ENCODE measurements at regions not wholly inside any gene's neighbourhood (a gene's known extent, or its start where the extent isn't known, plus 50 kb on each side); places are given as distances from the start of the nearest gene placed in this dataset.

- Histone ChIP-seq H3K27me3 (ENCODE audit: control insufficient read depth, insufficient read depth, low read length) (no peaks in the 10 kb centered on the region), H3K36me3 (ENCODE audit: control insufficient read depth, low read depth, low read length) (no peaks in the 10 kb centered on the region), H3K27ac (ENCODE audit: low read length) (no peak overlapping the region), H3K4me3 (ENCODE audit: low read length) (no peak overlapping the region), H3K9ac (ENCODE audit: low read length) (no peak overlapping the region), H3K9me3 (ENCODE audit: control insufficient read depth, low read depth, low read length) (no peaks in the 10 kb centered on the region), H3K4me1 (ENCODE audit: control insufficient read depth, low read depth, low read length) (no peaks in the 10 kb centered on the region)
Observed at GRCh38 chr5:3925935-3926334, 330.3 kb downstream of the IRX1 start.

- Histone ChIP-seq H3K9ac (ENCODE audit: low read length) (no peak overlapping the region), H3K4me1 (ENCODE audit: control insufficient read depth, low read depth, low read length) (no peaks in the 10 kb centered on the region), H3K36me3 (ENCODE audit: control insufficient read depth, low read depth, low read length) (no peaks in the 10 kb centered on the region), H3K27me3 (ENCODE audit: control insufficient read depth, insufficient read depth, low read length) (no peaks in the 10 kb centered on the region), H3K4me3 (ENCODE audit: low read length) (no peak overlapping the region), H3K9me3 (ENCODE audit: control insufficient read depth, low read depth, low read length) (no peaks in the 10 kb centered on the region), H3K27ac (ENCODE audit: low read length) (no peak overlapping the region)
Observed at GRCh38 chr5:3929799-3930198, 334.2 kb downstream of the IRX1 start.

- Histone ChIP-seq H3K36me3 (ENCODE audit: control insufficient read depth, low read depth, low read length) (no peaks in the 10 kb centered on the region), H3K27me3 (ENCODE audit: control insufficient read depth, insufficient read depth, low read length) (no peaks in the 10 kb centered on the region), H3K4me1 (ENCODE audit: control insufficient read depth, low read depth, low read length) (no peaks in the 10 kb centered on the region), H3K4me3 (ENCODE audit: low read length) (no peak overlapping the region), H3K9ac (ENCODE audit: low read length) (no peak overlapping the region), H3K27ac (ENCODE audit: low read length) (no peak overlapping the region), H3K9me3 (ENCODE audit: control insufficient read depth, low read depth, low read length) (no peaks in the 10 kb centered on the region)
Observed at GRCh38 chr5:3931976-3932375, 336.3 kb downstream of the IRX1 start.

- H3K27me3 ChIP-seq (ENCODE audit: control insufficient read depth, insufficient read depth, low read length) = no peaks in the 10 kb centered on the region
Observed at GRCh38 chr5:3933536-3933935, 337.9 kb downstream of the IRX1 start.

GRCh38 chr5:3933966-3934365 is 338.3 kb downstream of the IRX1 start:
- Histone ChIP-seq H3K4me1 (ENCODE audit: control insufficient read depth, low read depth, low read length) (no peaks in the 10 kb centered on the region), H3K4me3 (ENCODE audit: low read length) (no peak overlapping the region)

More at GRCh38 chr5:3933536-3933935, 337.9 kb downstream of the IRX1 start:
- no peaks in the 10 kb centered on the region for H3K9me3 ChIP-seq (ENCODE audit: control insufficient read depth, low read depth, low read length)
- H3K27ac ChIP-seq (ENCODE audit: low read length) = no peak overlapping the region
- H3K9ac ChIP-seq (ENCODE audit: low read length) = no peak overlapping the region
- H3K4me3 ChIP-seq (ENCODE audit: low read length) = no peak overlapping the region
- H3K4me1 ChIP-seq (ENCODE audit: control insufficient read depth, low read depth, low read length) = no peaks in the 10 kb centered on the region
- H3K36me3 ChIP-seq (ENCODE audit: control insufficient read depth, low read depth, low read length) = no peaks in the 10 kb centered on the region

GRCh38 chr5:3943859-3944258 is 348.2 kb downstream of the IRX1 start:
- H3K27me3 ChIP-seq (ENCODE audit: control insufficient read depth, insufficient read depth, low read length) = no peaks in the 10 kb centered on the region
- no peak overlapping the region for H3K9ac ChIP-seq (ENCODE audit: low read length)
- no peaks in the 10 kb centered on the region for H3K9me3 ChIP-seq (ENCODE audit: control insufficient read depth, low read depth, low read length)
- H3K36me3 ChIP-seq (ENCODE audit: control insufficient read depth, low read depth, low read length) = no peaks in the 10 kb centered on the region
- no peak overlapping the region for H3K4me3 ChIP-seq (ENCODE audit: low read length)
- no peak overlapping the region for H3K27ac ChIP-seq (ENCODE audit: low read length)
- no peaks in the 10 kb centered on the region for H3K4me1 ChIP-seq (ENCODE audit: control insufficient read depth, low read depth, low read length)

More at GRCh38 chr5:3933966-3934365, 338.3 kb downstream of the IRX1 start:
- Histone ChIP-seq H3K9me3 (ENCODE audit: control insufficient read depth, low read depth, low read length) (no peaks in the 10 kb centered on the region), H3K27me3 (ENCODE audit: control insufficient read depth, insufficient read depth, low read length) (no peaks in the 10 kb centered on the region), H3K36me3 (ENCODE audit: control insufficient read depth, low read depth, low read length) (no peaks in the 10 kb centered on the region), H3K9ac (ENCODE audit: low read length) (no peak overlapping the region), H3K27ac (ENCODE audit: low read length) (no peak overlapping the region)

GRCh38 chr5:3944930-3945329 is 349.3 kb downstream of the IRX1 start:
- no peak overlapping the region for H3K9ac ChIP-seq (ENCODE audit: low read length)
- H3K27me3 ChIP-seq (ENCODE audit: control insufficient read depth, insufficient read depth, low read length) = no peaks in the 10 kb centered on the region
- H3K4me3 ChIP-seq (ENCODE audit: low read length) = no peak overlapping the region
- no peaks in the 10 kb centered on the region for H3K36me3 ChIP-seq (ENCODE audit: control insufficient read depth, low read depth, low read length)
- no peaks in the 10 kb centered on the region for H3K4me1 ChIP-seq (ENCODE audit: control insufficient read depth, low read depth, low read length)
- H3K27ac ChIP-seq (ENCODE audit: low read length) = no peak overlapping the region
- H3K9me3 ChIP-seq (ENCODE audit: control insufficient read depth, low read depth, low read length) = no peaks in the 10 kb centered on the region

- Histone ChIP-seq H3K4me3 (ENCODE audit: low read length) (no peak overlapping the region), H3K27me3 (ENCODE audit: control insufficient read depth, insufficient read depth, low read length) (no peaks in the 10 kb centered on the region), H3K27ac (ENCODE audit: low read length) (no peak overlapping the region), H3K4me1 (ENCODE audit: control insufficient read depth, low read depth, low read length) (no peaks in the 10 kb centered on the region), H3K36me3 (ENCODE audit: control insufficient read depth, low read depth, low read length) (no peaks in the 10 kb centered on the region), H3K9ac (ENCODE audit: low read length) (no peak overlapping the region), H3K9me3 (ENCODE audit: control insufficient read depth, low read depth, low read length) (no peaks in the 10 kb centered on the region)
Observed at GRCh38 chr5:3948838-3949237, 353.2 kb downstream of the IRX1 start.

GRCh38 chr5:3954199-3954598 is 358.6 kb downstream of the IRX1 start:
- no peak overlapping the region for H3K27ac ChIP-seq (ENCODE audit: low read length)
- no peaks in the 10 kb centered on the region for H3K36me3 ChIP-seq (ENCODE audit: control insufficient read depth, low read depth, low read length)
- no peaks in the 10 kb centered on the region for H3K27me3 ChIP-seq (ENCODE audit: control insufficient read depth, insufficient read depth, low read length)
- no peaks in the 10 kb centered on the region for H3K9me3 ChIP-seq (ENCODE audit: control insufficient read depth, low read depth, low read length)
- H3K9ac ChIP-seq (ENCODE audit: low read length) = no peak overlapping the region
- H3K4me1 ChIP-seq (ENCODE audit: control insufficient read depth, low read depth, low read length) = no peaks in the 10 kb centered on the region
- no peak overlapping the region for H3K4me3 ChIP-seq (ENCODE audit: low read length)

GRCh38 chr5:3954633-3955032 is 359.0 kb downstream of the IRX1 start:
- no peaks in the 10 kb centered on the region for H3K36me3 ChIP-seq (ENCODE audit: control insufficient read depth, low read depth, low read length)
- no peak overlapping the region for H3K9ac ChIP-seq (ENCODE audit: low read length)
- H3K4me3 ChIP-seq (ENCODE audit: low read length) = no peak overlapping the region
- H3K9me3 ChIP-seq (ENCODE audit: control insufficient read depth, low read depth, low read length) = no peaks in the 10 kb centered on the region
- no peaks in the 10 kb centered on the region for H3K4me1 ChIP-seq (ENCODE audit: control insufficient read depth, low read depth, low read length)
- no peak overlapping the region for H3K27ac ChIP-seq (ENCODE audit: low read length)
- H3K27me3 ChIP-seq (ENCODE audit: control insufficient read depth, insufficient read depth, low read length) = no peaks in the 10 kb centered on the region

- Histone ChIP-seq H3K36me3 (ENCODE audit: control insufficient read depth, low read depth, low read length) (no peaks in the 10 kb centered on the region), H3K4me1 (ENCODE audit: control insufficient read depth, low read depth, low read length) (no peaks in the 10 kb centered on the region)
Observed at GRCh38 chr5:3957658-3958057, 362.0 kb downstream of the IRX1 start.

GRCh38 chr5:3958389-3958788 is 362.8 kb downstream of the IRX1 start:
- H3K4me1 ChIP-seq (ENCODE audit: control insufficient read depth, low read depth, low read length) = no peaks in the 10 kb centered on the region
- no peaks in the 10 kb centered on the region for H3K9me3 ChIP-seq (ENCODE audit: control insufficient read depth, low read depth, low read length)

More at GRCh38 chr5:3957658-3958057, 362.0 kb downstream of the IRX1 start:
- H3K9ac ChIP-seq (ENCODE audit: low read length) = no peak overlapping the region
- H3K9me3 ChIP-seq (ENCODE audit: control insufficient read depth, low read depth, low read length) = no peaks in the 10 kb centered on the region
- H3K4me3 ChIP-seq (ENCODE audit: low read length) = no peak overlapping the region
- H3K27ac ChIP-seq (ENCODE audit: low read length) = no peak overlapping the region
- H3K27me3 ChIP-seq (ENCODE audit: control insufficient read depth, insufficient read depth, low read length) = no peaks in the 10 kb centered on the region

More at GRCh38 chr5:3958389-3958788, 362.8 kb downstream of the IRX1 start:
- Histone ChIP-seq H3K27me3 (ENCODE audit: control insufficient read depth, insufficient read depth, low read length) (no peaks in the 10 kb centered on the region), H3K27ac (ENCODE audit: low read length) (no peak overlapping the region), H3K36me3 (ENCODE audit: control insufficient read depth, low read depth, low read length) (no peaks in the 10 kb centered on the region), H3K4me3 (ENCODE audit: low read length) (no peak overlapping the region), H3K9ac (ENCODE audit: low read length) (no peak overlapping the region)
